Sigmoid colon (tissue), 6 donors: ENCODE measurements at regions not wholly inside any gene's neighbourhood (a gene's known extent, or its start where the extent isn't known, plus 50 kb on each side); places are given as distances from the start of the nearest gene placed in this dataset.
"Not testable (repeated sequence)": the region's sequence is repeated elsewhere in the genome, so short reads cannot be mapped to it uniquely, and the experiment has no call there.

ENCODE experiments used
- DNase-seq: peaks from one replicate; pipeline ENCODE4 v3.0.0-alpha.2; 2019
- H3K27ac ChIP-seq, 4 donors: fragments of 200-600 bp; sonication (generic); one replicate each; pipeline ENCODE4 v1.5.1; 2016 to 2019; ENCODE audit warnings: mild to moderate bottlenecking in 1 of 4
- H3K27me3 ChIP-seq, 3 donors: fragments of 200-600 bp; sonication (generic); one replicate each; pipeline ENCODE4 v1.5.1; 2019; ENCODE audit warnings: mild to moderate bottlenecking in 1 of 3
- H3K36me3 ChIP-seq, 4 donors: fragments of 200-600 bp; sonication (generic); one replicate each; pipeline ENCODE4 v1.5.1; 2016 to 2019
- H3K4me1 ChIP-seq, 4 donors: fragments of 200-600 bp; sonication (generic); one replicate each; pipeline ENCODE4 v1.5.1; 2017 to 2019
- H3K4me3 ChIP-seq, 4 donors: fragments of 200-600 bp; sonication (generic); one replicate each; pipeline ENCODE4 v1.5.1; 2017 to 2019; ENCODE audit warnings: mild to moderate bottlenecking in 2 of 4, moderate library complexity in 1 of 4
- H3K9me3 ChIP-seq, 4 donors: fragments of 200-600 bp in 3 of 4; sonication (generic) in 3 of 4; one replicate each; pipeline versions ENCODE4 v1.5.1 to v1.6.1; 2013 to 2019
- CTCF ChIP-seq, 4 experiments: fragments of 450-650 bp in 3 of 4; fragments of 200-600 bp in 1 of 4; IDR thresholded peaks; one replicate each; pipeline ENCODE4 v1.5.1; 2016 to 2019; ENCODE audit warnings: antibody characterized with exemption in 4 of 4, mild to moderate bottlenecking in 3 of 4, moderate library complexity in 2 of 4
- EP300 ChIP-seq, 4 donors: sonication (generic); formaldehyde crosslinking; IDR thresholded peaks; one replicate each; pipeline ENCODE4 v1.6.1; 2017; ENCODE audit warnings: antibody characterized with exemption in 4 of 4
- POLR2A ChIP-seq, 2 donors: fragments of 450-650 bp; IDR thresholded peaks; one replicate each; pipeline ENCODE4 v1.6.1; 2016; ENCODE audit warnings: antibody characterized with exemption in 2 of 2, mild to moderate bottlenecking in 2 of 2, moderate library complexity in 2 of 2
- POLR2AphosphoS5 ChIP-seq, 4 donors: sonication (generic); formaldehyde crosslinking; IDR thresholded peaks; one replicate each; pipeline ENCODE4 v1.6.1; 2017; ENCODE audit warnings: antibody characterized with exemption in 4 of 4
- WGBS, 2 donors: extraction: QIAGEN DNeasy Blood & Tissue Kit; methylation state at CpG; one replicate each; pipeline ENCODE4 v1.1.7; 2013; 5-methylcytosine and 5-hydroxymethylcytosine counted together
- intact Hi-C: fragments of 100-400 bp; cut with DNase I; formaldehyde crosslinking; loops from one replicate; pipeline ENCODE4 v1.15.1; 2023
- donor health status: healthy with polysubstance abuse.
- donor health status: healthy.

- 71 to 73% methylated on average over 4 of the region's 4 CpGs for WGBS, 2 donors
- H3K4me3 ChIP-seq, result no peak overlapping the region
- intact Hi-C loops, result no loop called here
- no peaks in the 10 kb centered on the region for H3K36me3 ChIP-seq
- DNase-seq, result no peak
- no peak overlapping the region for H3K27ac ChIP-seq
- no peaks in the 10 kb centered on the region for H3K9me3 ChIP-seq
- H3K4me1 ChIP-seq, result peaks cover 0 to 8% (median 6%) of the 10 kb centered on the region in 4 donors
- no peaks in the 10 kb centered on the region for H3K27me3 ChIP-seq
- no peak for TF ChIP-seq CTCF (IDR thresholded peaks at IDR 0.05)
- no peak for TF ChIP-seq EP300 (IDR thresholded peaks at IDR 0.05)
Observed at GRCh38 chr2:113823716-113824595, 65.9 kb upstream of the ACTR3 start.

GRCh38 chr2:113822087-113822815 lies 65.8 kb upstream of the SLC35F5 start:
- 90 to 91% methylated on average over 7 of the region's 7 CpGs for WGBS, 2 donors
- Histone ChIP-seq H3K9me3 (no peaks in the 10 kb centered on the region), H3K4me3 (no peak overlapping the region), H3K27ac (no peak overlapping the region), H3K4me1 (peaks cover 0 to 16% (median 14%) of the 10 kb centered on the region in 4 donors), H3K27me3 (no peaks in the 10 kb centered on the region), H3K36me3 (no peaks in the 10 kb centered on the region)
- no peak for DNase-seq
- TF ChIP-seq CTCF (IDR thresholded peaks at IDR 0.05) (no peak), POLR2A (IDR thresholded peaks at IDR 0.05) (no peak), POLR2AphosphoS5 (IDR thresholded peaks at IDR 0.05) (no peak), EP300 (IDR thresholded peaks at IDR 0.05) (no peak)
- intact Hi-C loops, result no loop called here

GRCh38 chr2:113818382-113818951 lies 62.0 kb upstream of the SLC35F5 start:
- peak overlapping the region in 2 of 4 donors; percentile 2 to 6 for H3K4me3 ChIP-seq
- peak; percentile 86 for DNase-seq
- 21 to 53% methylated on average over 10 of the region's 10 CpGs for WGBS, 2 donors
- no peaks in the 10 kb centered on the region for H3K9me3 ChIP-seq
- intact Hi-C loops, result loop anchor here (1.0 to 2.0 kb wide), 2 partner anchors 62 to 70 kb away; partner anchors contain the start of gene SLC35F5
- no peaks in the 10 kb centered on the region for H3K27me3 ChIP-seq
- no peaks in the 10 kb centered on the region for H3K36me3 ChIP-seq
- H3K4me1 ChIP-seq, result peaks cover 0 to 16% (median 14%) of the 10 kb centered on the region in 4 donors
- peak overlapping the region; percentile 68 to 81 (median 70) for H3K27ac ChIP-seq
- TF ChIP-seq POLR2A (IDR thresholded peaks at IDR 0.05) (no peak), EP300 (IDR thresholded peaks at IDR 0.05) (peak in 1 of 4 donors; percentile 38), CTCF (IDR thresholded peaks at IDR 0.05) (no peak), POLR2AphosphoS5 (IDR thresholded peaks at IDR 0.05) (peak; percentile 11 to 77 (median 72))

- intact Hi-C loops, result not testable (repeated sequence)
Observed at GRCh38 chr2:113813396-113813795, 57.0 kb upstream of the SLC35F5 start.

GRCh38 chr2:113812204-113812603 lies 55.8 kb upstream of the SLC35F5 start:
- Histone ChIP-seq H3K27ac (no peak overlapping the region), H3K27me3 (no peaks in the 10 kb centered on the region), H3K36me3 (no peaks in the 10 kb centered on the region), H3K4me3 (no peak overlapping the region), H3K9me3 (no peaks in the 10 kb centered on the region), H3K4me1 (no peaks in the 10 kb centered on the region)
- intact Hi-C loops, result no loop called here
- TF ChIP-seq CTCF (IDR thresholded peaks at IDR 0.05), result no peak
- TF ChIP-seq POLR2AphosphoS5 (IDR thresholded peaks at IDR 0.05), result no peak
- no peak for TF ChIP-seq EP300 (IDR thresholded peaks at IDR 0.05)
- TF ChIP-seq POLR2A (IDR thresholded peaks at IDR 0.05), result no peak
- DNase-seq, result no peak
- 70 to 80% methylated on average over 4 of the region's 4 CpGs for WGBS, 2 donors

More at GRCh38 chr2:113813396-113813795, 57.0 kb upstream of the SLC35F5 start:
- H3K4me3 ChIP-seq, H3K27ac ChIP-seq, H3K4me1 ChIP-seq, H3K36me3 ChIP-seq, H3K9me3 ChIP-seq, H3K27me3 ChIP-seq, DNase-seq: not testable (repeated sequence)
- WGBS, 2 donors, result 94 to 95% methylated on average over 3 of the region's 3 CpGs
